VCaP (cell line): ENCODE measurements at regions not wholly inside any gene's neighbourhood (a gene's known extent, or its start where the extent isn't known, plus 50 kb on each side); places are given as distances from the start of the nearest gene placed in this dataset.

Source experiments
- H3K27ac ChIP-seq: fragments of 450-650 bp; 2 replicates; pipeline ENCODE4 v1.5.1; 2017
- CTCF ChIP-seq: fragments of 450-650 bp; conservative IDR thresholded peaks from 2 replicates; pipeline ENCODE4 v1.5.1; 2017; ENCODE audit warnings: mild to moderate bottlenecking, moderate library complexity

GRCh38 chr12:5375547-5376295 is 56.2 kb upstream of the NTF3 start:
- no peak for TF ChIP-seq CTCF

DNA sequence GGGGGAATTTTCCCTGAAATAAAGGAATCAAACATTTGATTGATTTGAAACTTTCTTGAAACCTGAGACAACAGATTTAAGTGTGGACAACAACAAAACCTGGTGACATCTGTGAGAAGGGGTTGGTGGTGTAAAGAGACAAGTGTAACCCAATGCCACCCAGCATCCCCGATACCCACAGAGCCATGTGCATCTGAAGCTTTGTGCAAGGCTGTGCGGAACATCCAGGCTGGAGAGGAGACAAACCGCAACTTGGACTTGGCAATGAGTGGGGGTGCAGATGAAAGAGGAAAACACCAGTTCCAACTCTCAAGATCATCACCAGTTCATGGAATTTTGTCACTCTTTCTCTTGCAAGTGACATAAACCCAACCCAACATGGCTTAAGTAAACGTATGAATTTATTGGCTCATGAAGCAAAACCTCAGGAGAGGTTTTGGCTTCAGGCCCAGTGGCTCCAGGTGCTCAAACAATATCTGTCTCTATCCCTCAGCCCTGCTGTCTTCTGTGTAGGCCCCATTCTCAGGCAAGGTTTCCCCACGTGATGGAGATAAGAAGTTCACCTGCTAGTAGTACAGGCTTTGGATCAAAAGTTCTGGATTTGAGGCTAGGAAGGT is 55.2 kb upstream of the NTF3 start:
- peak overlapping the region; percentile 38 for H3K27ac ChIP-seq
- TF ChIP-seq CTCF = no peak

More at GRCh38 chr12:5375547-5376295, 56.2 kb upstream of the NTF3 start:
- H3K27ac ChIP-seq = no peak overlapping the region

- TF ChIP-seq CTCF = no peak
- H3K27ac ChIP-seq = no peak overlapping the region
Measured at GRCh38 chr12:5377997-5378592, 53.8 kb upstream of the NTF3 start.

DNA sequence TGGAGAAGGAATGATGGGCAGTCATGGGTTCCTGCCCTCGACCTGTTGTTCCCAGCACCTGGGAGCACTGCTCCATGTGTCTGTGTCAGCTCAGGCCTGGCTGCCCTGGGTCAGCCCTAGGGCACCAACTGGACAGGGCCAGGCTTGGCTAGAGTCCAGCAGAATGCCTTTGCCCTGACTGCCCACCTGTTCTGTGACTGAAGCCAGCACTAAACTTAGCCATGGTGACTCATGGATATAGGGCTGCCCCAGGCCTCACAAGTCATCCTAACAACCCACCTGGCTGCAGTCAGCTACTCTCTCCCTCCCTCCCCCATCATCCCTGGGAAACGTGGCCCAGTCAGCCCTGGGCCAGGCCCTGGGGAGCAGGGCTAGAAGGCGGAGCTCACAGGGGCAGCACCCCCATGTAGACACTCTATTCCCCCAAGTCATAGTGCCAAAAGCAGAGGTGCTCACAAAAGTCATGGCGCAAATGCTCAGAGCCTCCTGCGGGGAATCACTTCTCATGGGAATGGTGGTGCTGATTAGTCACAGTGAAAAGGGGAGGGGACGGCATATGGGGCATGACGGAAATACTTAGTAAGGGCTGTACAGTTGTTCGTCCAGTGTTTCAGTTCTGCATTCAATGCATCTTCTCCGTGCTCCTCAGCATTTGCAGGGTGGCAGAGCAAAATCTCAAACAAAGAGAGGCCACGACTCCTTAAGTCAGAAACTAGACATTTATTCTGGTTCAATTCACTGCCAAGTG is 52.0 kb upstream of the NTF3 start:
- no peak overlapping the region for H3K27ac ChIP-seq
- TF ChIP-seq CTCF = no peak
